Osteocyte (in vitro differentiated cells): ENCODE measurements at regions not wholly inside any gene's neighbourhood (a gene's known extent, or its start where the extent isn't known, plus 50 kb on each side); places are given as distances from the start of the nearest gene placed in this dataset.
"Not testable (repeated sequence)": the region's sequence is repeated elsewhere in the genome, so short reads cannot be mapped to it uniquely, and the experiment has no call there.

Experiments
- DNase-seq: peaks from one replicate; pipeline ENCODE4 v3.0.0; 2021; ENCODE audit warnings: mixed read lengths; ENCODE audit not compliant: unreplicated experiment; ENCODE audit errors: extremely low spot score
- H3K27ac Mint-ChIP-seq: one replicate; pipeline ENCODE4 v1.8.0; 2021; ENCODE audit warnings: mild to moderate bottlenecking, mixed read lengths; ENCODE audit not compliant: unreplicated experiment
- H3K27me3 Mint-ChIP-seq: one replicate; pipeline ENCODE4 v1.8.0; 2021; ENCODE audit warnings: mixed read lengths; ENCODE audit not compliant: unreplicated experiment
- H3K36me3 Mint-ChIP-seq: one replicate; pipeline ENCODE4 v1.8.0; 2021; ENCODE audit warnings: mixed read lengths; ENCODE audit not compliant: unreplicated experiment
- H3K4me1 Mint-ChIP-seq: one replicate; pipeline ENCODE4 v1.8.0; 2021; ENCODE audit warnings: mixed read lengths; ENCODE audit not compliant: unreplicated experiment
- H3K4me3 Mint-ChIP-seq: one replicate; pipeline ENCODE4 v1.8.0; 2021; ENCODE audit warnings: mild to moderate bottlenecking, moderate library complexity, mixed read lengths; ENCODE audit not compliant: unreplicated experiment
- H3K9me3 Mint-ChIP-seq: one replicate; pipeline ENCODE4 v1.8.0; 2021; ENCODE audit warnings: mixed read lengths; ENCODE audit not compliant: unreplicated experiment
- CTCF ChIP-seq: fragments of 200-600 bp; sonication (generic); IDR thresholded peaks from 2 replicates; pipeline ENCODE4 v1.5.0; 2021; ENCODE audit warnings: antibody characterized with exemption, mild to moderate bottlenecking, moderate library complexity

- no peak overlapping the region for H3K4me3 Mint-ChIP-seq
- no peaks in the 10 kb centered on the region for H3K4me1 Mint-ChIP-seq
- H3K27ac Mint-ChIP-seq, result no peak overlapping the region
- no peaks in the 10 kb centered on the region for H3K36me3 Mint-ChIP-seq
- no peak for DNase-seq
- H3K9me3 Mint-ChIP-seq, result peaks cover 10% of the 10 kb centered on the region
- H3K27me3 Mint-ChIP-seq, result no peaks in the 10 kb centered on the region
- TF ChIP-seq CTCF, result no peak
Measured at GRCh38 chr9:101814064-101814463, 75.6 kb upstream of the GRIN3A start.

- H3K36me3 Mint-ChIP-seq, H3K4me1 Mint-ChIP-seq, DNase-seq, H3K27ac Mint-ChIP-seq, H3K9me3 Mint-ChIP-seq, H3K4me3 Mint-ChIP-seq, H3K27me3 Mint-ChIP-seq: not testable (repeated sequence)
Measured at GRCh38 chr9:101807879-101808278, 69.4 kb upstream of the GRIN3A start.

DNA sequence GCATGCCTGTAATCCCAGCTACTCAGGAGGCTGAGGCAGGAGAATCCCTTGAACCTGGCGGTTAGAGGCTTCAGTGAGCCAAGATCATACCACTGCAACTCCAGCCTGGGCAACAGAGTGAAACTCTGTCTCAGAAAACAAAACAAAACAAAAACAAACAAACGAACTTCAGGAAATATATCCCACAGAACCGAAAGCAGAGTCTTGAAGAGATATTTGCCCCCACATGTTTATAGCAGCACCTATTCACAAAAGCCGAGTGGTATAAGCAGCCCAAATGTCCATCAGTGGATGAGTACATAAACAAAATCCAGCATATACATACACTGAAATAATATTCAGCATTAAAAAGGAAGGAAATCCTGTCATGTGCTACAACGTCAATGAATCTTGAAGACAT is 57.6 kb upstream of the GRIN3A start:
- Mint-ChIP-seq H3K9me3 (no peaks in the 10 kb centered on the region), H3K4me3 (no peak overlapping the region), H3K36me3 (no peaks in the 10 kb centered on the region), H3K4me1 (no peaks in the 10 kb centered on the region), H3K27ac (no peak overlapping the region), H3K27me3 (peaks cover 2% of the 10 kb centered on the region)
- no peak for TF ChIP-seq CTCF
- DNase-seq, result no peak

- no peak for TF ChIP-seq CTCF
- no peaks in the 10 kb centered on the region for H3K36me3 Mint-ChIP-seq
Measured at GRCh38 chr9:101795147-101795546, 56.7 kb upstream of the GRIN3A start.

DNA sequence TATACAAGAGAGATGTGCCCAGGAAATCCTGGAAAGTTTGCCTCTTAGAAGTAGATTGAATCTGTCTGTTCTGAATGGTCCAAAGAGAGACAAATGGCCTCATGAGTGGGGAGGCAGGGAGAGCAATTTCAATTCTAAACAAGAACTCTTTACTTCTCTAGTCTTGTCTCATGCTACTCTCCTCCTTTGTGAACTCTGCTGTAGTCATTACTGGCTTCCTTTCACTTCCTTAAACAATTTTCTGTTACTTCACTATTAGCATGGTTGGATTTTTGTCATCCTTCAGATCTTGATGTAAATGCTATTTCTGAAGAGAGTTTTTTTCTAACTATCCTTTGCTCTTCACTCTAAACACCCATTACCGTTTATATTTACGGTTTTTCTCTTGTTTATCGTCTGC is 54.0 kb upstream of the GRIN3A start:
- Mint-ChIP-seq H3K27me3 (peaks cover 1% of the 10 kb centered on the region), H3K9me3 (no peaks in the 10 kb centered on the region), H3K4me3 (no peak overlapping the region), H3K27ac (no peak overlapping the region), H3K4me1 (no peaks in the 10 kb centered on the region), H3K36me3 (no peaks in the 10 kb centered on the region)
- DNase-seq, result no peak
- no peak for TF ChIP-seq CTCF

More at GRCh38 chr9:101795147-101795546, 56.7 kb upstream of the GRIN3A start:
- Mint-ChIP-seq H3K27me3 (peaks cover 2% of the 10 kb centered on the region), H3K27ac (no peak overlapping the region), H3K9me3 (no peaks in the 10 kb centered on the region), H3K4me1 (no peaks in the 10 kb centered on the region), H3K4me3 (no peak overlapping the region)
- no peak for DNase-seq

DNA sequence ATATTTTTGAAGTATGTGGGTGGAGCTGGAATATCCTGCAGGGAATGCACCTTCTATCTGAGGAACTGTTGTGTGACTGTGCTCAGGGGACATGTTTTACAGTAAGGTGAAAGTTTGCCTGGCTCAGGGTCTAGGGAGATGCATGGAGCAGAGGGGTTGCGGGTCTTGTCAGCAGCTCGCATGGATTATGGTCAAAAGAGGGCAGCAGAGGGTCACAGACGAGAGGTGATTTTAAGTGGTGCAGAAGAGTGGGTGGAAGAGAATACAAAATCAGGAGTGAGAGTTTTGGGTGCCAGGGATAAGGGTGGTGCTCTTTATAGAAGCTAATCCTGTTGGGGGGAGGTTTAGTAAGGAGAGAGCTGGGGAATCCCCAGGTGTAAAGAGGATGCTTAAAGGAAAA is 53.5 kb upstream of the GRIN3A start:
- DNase-seq, result no peak
- TF ChIP-seq CTCF, result peak; percentile 47
- no peaks in the 10 kb centered on the region for H3K9me3 Mint-ChIP-seq

More for the DNA sequence above, 53.5 kb upstream of the GRIN3A start:
- Mint-ChIP-seq H3K27ac (no peak overlapping the region), H3K4me3 (no peak overlapping the region), H3K27me3 (no peaks in the 10 kb centered on the region), H3K4me1 (no peaks in the 10 kb centered on the region), H3K36me3 (no peaks in the 10 kb centered on the region)
